ENCODE measurements at regions not wholly inside any gene's neighbourhood (a gene's known extent, or its start where the extent isn't known, plus 50 kb on each side); places are given as distances from the start of the nearest gene placed in this dataset.

- TF ChIP-seq CTCF (IDR thresholded peaks at IDR 0.05) (no peak), POLR2A (IDR thresholded peaks at IDR 0.05) (no peak)
These were observed 126.9 kb upstream of the HAND2 start for GRCh38 chr4:173656898-173657297.

Data from body of pancreas (tissue), 4 donors.